Activated CD4-positive, alpha-beta memory T cell treated with anti-CD3 and anti-CD28 coated beads for 36 hours (primary cell): ENCODE measurements at regions not wholly inside any gene's neighbourhood (a gene's known extent, or its start where the extent isn't known, plus 50 kb on each side); places are given as distances from the start of the nearest gene placed in this dataset.

Experiments
- CTCF ChIA-PET: fragments of 350-600 bp; sonication (Branson Sonifier 250); formaldehyde crosslinking; loops from one replicate; lab custom pipeline; 2021; ENCODE audit warnings: antibody characterized with exemption, inconsistent platforms; lab: Charles Lee
- POLR2A ChIA-PET: fragments of 350-600 bp; sonication (Branson Sonifier 250); formaldehyde crosslinking; loops from one replicate; lab custom pipeline; 2021; ENCODE audit warnings: antibody characterized with exemption; lab: Charles Lee
- DNase-seq: peaks from one replicate; pipeline ENCODE4 v3.0.0-alpha.2; 2020
- H3K27ac Mint-ChIP-seq: one replicate; pipeline ENCODE4 v1.8.0; 2021; ENCODE audit warnings: mixed read lengths
- H3K27me3 Mint-ChIP-seq: one replicate; pipeline ENCODE4 v1.8.0; 2021; ENCODE audit warnings: mixed read lengths
- H3K36me3 Mint-ChIP-seq: one replicate; pipeline ENCODE4 v1.8.0; 2021; ENCODE audit warnings: mixed read lengths
- H3K4me1 Mint-ChIP-seq: one replicate; pipeline ENCODE4 v1.8.0; 2021; ENCODE audit warnings: low read depth, mixed read lengths
- H3K4me3 Mint-ChIP-seq: one replicate; pipeline ENCODE4 v1.8.0; 2021; ENCODE audit warnings: mild to moderate bottlenecking, mixed read lengths
- H3K9me3 Mint-ChIP-seq: one replicate; pipeline ENCODE4 v1.8.0; 2021; ENCODE audit warnings: mixed read lengths
- intact Hi-C: fragments of 100-400 bp; cut with micrococcal nuclease; formaldehyde crosslinking; loops from one replicate; pipeline ENCODE4 v1.15.1; 2023

GRCh38 chr3:72454441-72454840 is 393.8 kb downstream of the SHQ1 start:
- Mint-ChIP-seq H3K4me3 (no peak overlapping the region), H3K27ac (no peak overlapping the region), H3K9me3 (no peaks in the 10 kb centered on the region), H3K27me3 (peaks cover 31% of the 10 kb centered on the region), H3K4me1 (peaks cover 22% of the 10 kb centered on the region), H3K36me3 (no peaks in the 10 kb centered on the region)
- ChIA-PET POLR2A (no interaction called here), CTCF (no interaction called here)
- intact Hi-C loops: no loop called here
- DNase-seq: no peak

- Mint-ChIP-seq H3K36me3 (no peaks in the 10 kb centered on the region), H3K9me3 (no peaks in the 10 kb centered on the region), H3K27ac (no peak overlapping the region), H3K4me1 (peaks cover 22% of the 10 kb centered on the region), H3K27me3 (peaks cover 33% of the 10 kb centered on the region), H3K4me3 (no peak overlapping the region)
- intact Hi-C loops: no loop called here
- POLR2A ChIA-PET: no interaction called here
- CTCF ChIA-PET: interaction anchor here (0.6 kb wide), 1 partner anchor 756 kb away, joined by 3 read pairs; no protein-coding TSS in a partner anchor
- DNase-seq: no peak
These were observed 394.5 kb downstream of the SHQ1 start for GRCh38 chr3:72453706-72454105.

GRCh38 chr3:72452745-72453144 is 395.5 kb downstream of the SHQ1 start:
- Mint-ChIP-seq H3K27me3 (peaks cover 35% of the 10 kb centered on the region), H3K4me1 (peaks cover 24% of the 10 kb centered on the region), H3K9me3 (no peaks in the 10 kb centered on the region), H3K4me3 (no peak overlapping the region), H3K36me3 (no peaks in the 10 kb centered on the region), H3K27ac (no peak overlapping the region)
- CTCF ChIA-PET: no interaction called here
- POLR2A ChIA-PET: no interaction called here
- intact Hi-C loops: no loop called here
- DNase-seq: no peak

- no peak overlapping the region for H3K27ac Mint-ChIP-seq
- no peaks in the 10 kb centered on the region for H3K9me3 Mint-ChIP-seq
- H3K4me3 Mint-ChIP-seq: no peak overlapping the region
- H3K27me3 Mint-ChIP-seq: peaks cover 35% of the 10 kb centered on the region
- DNase-seq: no peak
- ChIA-PET CTCF (no interaction called here), POLR2A (no interaction called here)
- no peaks in the 10 kb centered on the region for H3K36me3 Mint-ChIP-seq
- intact Hi-C loops: no loop called here
- peaks cover 26% of the 10 kb centered on the region for H3K4me1 Mint-ChIP-seq
These were observed 396.4 kb downstream of the SHQ1 start for GRCh38 chr3:72451841-72452240.

- H3K4me1 Mint-ChIP-seq: peaks cover 15% of the 10 kb centered on the region
- no peak overlapping the region for H3K27ac Mint-ChIP-seq
- ChIA-PET POLR2A (no interaction called here), CTCF (no interaction called here)
- H3K36me3 Mint-ChIP-seq: peaks cover 15% of the 10 kb centered on the region
- no peak for DNase-seq
- H3K4me3 Mint-ChIP-seq: no peak overlapping the region
- H3K9me3 Mint-ChIP-seq: no peaks in the 10 kb centered on the region
- intact Hi-C loops: loop anchor here (5.0 to 10.0 kb wide), 4 partner anchors 373 to 725 kb away; partner anchors contain the start of gene EIF4E3
- H3K27me3 Mint-ChIP-seq: peaks cover 34% of the 10 kb centered on the region
These were observed 398.7 kb downstream of the SHQ1 start for GRCh38 chr3:72449551-72449950.

GRCh38 chr3:72448858-72449257 is 399.4 kb downstream of the SHQ1 start:
- peaks cover 19% of the 10 kb centered on the region for H3K4me1 Mint-ChIP-seq
- no peak for DNase-seq
- ChIA-PET CTCF (no interaction called here), POLR2A (no interaction called here)
- H3K9me3 Mint-ChIP-seq: no peaks in the 10 kb centered on the region
- H3K36me3 Mint-ChIP-seq: peaks cover 22% of the 10 kb centered on the region
- no peak overlapping the region for H3K27ac Mint-ChIP-seq
- intact Hi-C loops: loop anchor here (5.0 to 10.0 kb wide), 4 partner anchors 373 to 724 kb away; partner anchors contain the start of gene EIF4E3
- no peak overlapping the region for H3K4me3 Mint-ChIP-seq
- H3K27me3 Mint-ChIP-seq: peaks cover 31% of the 10 kb centered on the region

- H3K4me1 Mint-ChIP-seq: peaks cover 23% of the 10 kb centered on the region
- peaks cover 31% of the 10 kb centered on the region for H3K27me3 Mint-ChIP-seq
- intact Hi-C loops: loop anchor here (5.0 to 10.0 kb wide), 4 partner anchors 374 to 724 kb away; partner anchors contain the start of gene EIF4E3
- ChIA-PET POLR2A (interaction anchor here (1.4 kb wide), 1 partner anchor 73 kb away, joined by 6 read pairs; no protein-coding TSS in a partner anchor), CTCF (no interaction called here)
- no peak overlapping the region for H3K4me3 Mint-ChIP-seq
- H3K36me3 Mint-ChIP-seq: peaks cover 26% of the 10 kb centered on the region
- DNase-seq: no peak
- no peaks in the 10 kb centered on the region for H3K9me3 Mint-ChIP-seq
- H3K27ac Mint-ChIP-seq: peak overlapping the region; percentile 11
These were observed 399.8 kb downstream of the SHQ1 start for GRCh38 chr3:72448375-72448823.

GRCh38 chr3:72447059-72447946 is 400.9 kb downstream of the SHQ1 start:
- DNase-seq: peak; percentile 93
- Mint-ChIP-seq H3K36me3 (peaks cover 36% of the 10 kb centered on the region), H3K27me3 (peaks cover 23% of the 10 kb centered on the region), H3K27ac (no peak overlapping the region), H3K4me1 (peaks cover 34% of the 10 kb centered on the region), H3K9me3 (no peaks in the 10 kb centered on the region), H3K4me3 (peak overlapping the region; percentile 61)
- POLR2A ChIA-PET: interaction anchor here (0.8 to 1.7 kb wide), 4 partner anchors 10 to 74 kb away, joined by 3 to 6 read pairs (median 6); no protein-coding TSS in a partner anchor
- intact Hi-C loops: loop anchor here (5.0 to 10.0 kb wide), 4 partner anchors 375 to 723 kb away; partner anchors contain the start of gene EIF4E3
- CTCF ChIA-PET: interaction anchor here (1.1 kb wide), 1 partner anchor 8 kb away, joined by 3 read pairs; no protein-coding TSS in a partner anchor

GRCh38 chr3:72446218-72447058 is 401.8 kb downstream of the SHQ1 start, which contains the start of gene RYBP:
Gene RYBP (minus strand): TSS chr3:72446621.
- POLR2A ChIA-PET: interaction anchor here (1.2 to 1.7 kb wide), 4 partner anchors 9 to 74 kb away, joined by 3 to 6 read pairs (median 6); no protein-coding TSS in a partner anchor
- Mint-ChIP-seq H3K27ac (peak within 1 kb of the TSS; percentile 95), H3K36me3 (peaks cover 38% of the 10 kb centered on the region), H3K4me1 (peaks cover 41% of the 10 kb centered on the region), H3K4me3 (peak within 1 kb of the TSS; percentile 99), H3K27me3 (peaks cover 15% of the 10 kb centered on the region), H3K9me3 (no peaks in the 10 kb centered on the region)
- no peak for DNase-seq
- intact Hi-C loops: loop anchor here (1.0 to 10.0 kb wide), 5 partner anchors 27 to 722 kb away; partner anchors contain the start of gene EIF4E3
- CTCF ChIA-PET: interaction anchor here (1.1 kb wide), 1 partner anchor 9 kb away, joined by 3 read pairs; no protein-coding TSS in a partner anchor

- Mint-ChIP-seq H3K36me3 (peaks cover 43% of the 10 kb centered on the region), H3K9me3 (no peaks in the 10 kb centered on the region), H3K4me3 (peak overlapping the region; percentile 99), H3K27ac (peak overlapping the region; percentile 95), H3K4me1 (peaks cover 44% of the 10 kb centered on the region), H3K27me3 (peaks cover 9% of the 10 kb centered on the region)
- CTCF ChIA-PET: interaction anchor here (0.8 kb wide), 1 partner anchor 571 kb away, joined by 4 read pairs; no protein-coding TSS in a partner anchor
- POLR2A ChIA-PET: interaction anchor here (0.8 to 1.3 kb wide), 2 partner anchors 9 to 463 kb away, joined by 3 read pairs; no protein-coding TSS in a partner anchor
- no peak for DNase-seq
- intact Hi-C loops: loop anchor here (1.0 to 10.0 kb wide), 7 partner anchors 19 to 721 kb away; partner anchors contain the start of gene EIF4E3
These were observed 402.4 kb downstream of the SHQ1 start for GRCh38 chr3:72445827-72446217.

GRCh38 chr3:72444656-72445223 is 403.5 kb downstream of the SHQ1 start:
- peak overlapping the region; percentile 68 for H3K27ac Mint-ChIP-seq
- peaks cover 7% of the 10 kb centered on the region for H3K27me3 Mint-ChIP-seq
- peaks cover 54% of the 10 kb centered on the region for H3K4me1 Mint-ChIP-seq
- ChIA-PET CTCF (no interaction called here), POLR2A (interaction anchor here (1.2 to 1.3 kb wide), 2 partner anchors 28 to 76 kb away, joined by 3 to 4 read pairs; no protein-coding TSS in a partner anchor)
- H3K36me3 Mint-ChIP-seq: peaks cover 52% of the 10 kb centered on the region
- H3K4me3 Mint-ChIP-seq: peak overlapping the region; percentile 99
- intact Hi-C loops: loop anchor here (1.0 to 10.0 kb wide), 9 partner anchors 18 to 720 kb away; partner anchors contain the start of gene EIF4E3
- no peaks in the 10 kb centered on the region for H3K9me3 Mint-ChIP-seq
- no peak for DNase-seq
